22Rv1 (cell line): ENCODE measurements at regions not wholly inside any gene's neighbourhood (a gene's known extent, or its start where the extent isn't known, plus 50 kb on each side); places are given as distances from the start of the nearest gene placed in this dataset.

Source experiments
- CTCF ChIP-seq: fragments of 450-650 bp; IDR thresholded peaks from 2 replicates; pipeline ENCODE4 v1.5.1; 2017; ENCODE audit warnings: mild to moderate bottlenecking
- ZFX ChIP-seq: fragments of 450-650 bp; IDR thresholded peaks from 2 replicates; pipeline ENCODE4 v1.6.1; 2017; ENCODE audit warnings: antibody characterized with exemption, borderline replicate concordance

GRCh38 chr4:71156616-71157015 is 163.2 kb downstream of the DCK start:
- no peak for TF ChIP-seq CTCF
- TF ChIP-seq ZFX, result no peak
